ENCODE measurements at regions not wholly inside any gene's neighbourhood (a gene's known extent, or its start where the extent isn't known, plus 50 kb on each side); places are given as distances from the start of the nearest gene placed in this dataset.

DNA sequence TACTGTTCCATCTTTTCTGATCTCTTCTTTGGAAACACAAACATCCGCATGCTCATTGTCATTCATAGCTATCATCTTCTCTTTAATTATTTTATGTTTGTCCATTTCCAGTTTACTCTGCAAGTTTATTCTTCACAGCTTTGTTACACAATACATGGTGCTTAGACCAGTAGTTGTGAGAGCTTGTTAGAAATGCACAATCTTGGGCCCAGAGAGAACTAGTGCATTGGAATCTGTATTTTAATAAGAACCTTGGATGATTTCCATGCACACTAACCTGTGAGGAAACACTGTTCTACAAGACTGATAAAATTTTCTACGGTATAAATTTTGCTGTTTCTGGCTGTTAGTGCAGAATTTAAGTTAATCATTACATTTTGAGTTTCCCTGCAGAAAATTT, 59.3 kb upstream of the SLC2A13 start:
- TF ChIP-seq, protein P1, sequence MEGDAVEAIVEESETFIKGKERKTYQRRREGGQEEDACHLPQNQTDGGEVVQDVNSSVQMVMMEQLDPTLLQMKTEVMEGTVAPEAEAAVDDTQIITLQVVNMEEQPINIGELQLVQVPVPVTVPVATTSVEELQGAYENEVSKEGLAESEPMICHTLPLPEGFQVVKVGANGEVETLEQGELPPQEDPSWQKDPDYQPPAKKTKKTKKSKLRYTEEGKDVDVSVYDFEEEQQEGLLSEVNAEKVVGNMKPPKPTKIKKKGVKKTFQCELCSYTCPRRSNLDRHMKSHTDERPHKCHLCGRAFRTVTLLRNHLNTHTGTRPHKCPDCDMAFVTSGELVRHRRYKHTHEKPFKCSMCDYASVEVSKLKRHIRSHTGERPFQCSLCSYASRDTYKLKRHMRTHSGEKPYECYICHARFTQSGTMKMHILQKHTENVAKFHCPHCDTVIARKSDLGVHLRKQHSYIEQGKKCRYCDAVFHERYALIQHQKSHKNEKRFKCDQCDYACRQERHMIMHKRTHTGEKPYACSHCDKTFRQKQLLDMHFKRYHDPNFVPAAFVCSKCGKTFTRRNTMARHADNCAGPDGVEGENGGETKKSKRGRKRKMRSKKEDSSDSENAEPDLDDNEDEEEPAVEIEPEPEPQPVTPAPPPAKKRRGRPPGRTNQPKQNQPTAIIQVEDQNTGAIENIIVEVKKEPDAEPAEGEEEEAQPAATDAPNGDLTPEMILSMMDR (IDR thresholded peaks at IDR 0.05; ENCODE audit: insufficient read depth, low read depth, low read length, missing control alignments) = no peak
- no peak overlapping the region for H3K4me3 ChIP-seq (ENCODE audit: low read depth, low read length)

DNA sequence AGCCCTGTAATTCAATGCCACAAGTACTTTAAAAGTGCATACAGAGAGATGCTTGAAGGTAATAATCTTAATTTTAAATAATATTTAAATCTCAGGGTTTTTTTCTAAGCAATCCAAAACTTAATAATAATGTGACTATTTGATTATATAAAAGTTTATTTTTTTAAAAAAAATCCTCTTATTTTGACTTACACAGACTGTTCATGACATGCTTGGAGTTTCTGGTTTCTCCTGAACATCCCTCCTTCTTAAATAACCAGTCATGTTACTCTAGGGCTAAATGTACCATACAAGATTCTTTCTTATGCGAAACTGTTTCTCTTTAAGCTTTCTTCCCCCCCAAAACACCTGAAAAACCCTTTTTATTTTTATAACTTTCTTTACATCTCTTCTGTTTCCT, 58.2 kb upstream of the SLC2A13 start:
- TF ChIP-seq, protein P1 (IDR thresholded peaks at IDR 0.05; ENCODE audit: insufficient read depth, low read depth, low read length, missing control alignments) = no peak
- no peak overlapping the region for H3K4me3 ChIP-seq (ENCODE audit: low read depth, low read length)
- DNase-seq (ENCODE audit: low read depth) = no peak

More for the DNA sequence above, 59.3 kb upstream of the SLC2A13 start:
- no peak for DNase-seq (ENCODE audit: low read depth)

DNA sequence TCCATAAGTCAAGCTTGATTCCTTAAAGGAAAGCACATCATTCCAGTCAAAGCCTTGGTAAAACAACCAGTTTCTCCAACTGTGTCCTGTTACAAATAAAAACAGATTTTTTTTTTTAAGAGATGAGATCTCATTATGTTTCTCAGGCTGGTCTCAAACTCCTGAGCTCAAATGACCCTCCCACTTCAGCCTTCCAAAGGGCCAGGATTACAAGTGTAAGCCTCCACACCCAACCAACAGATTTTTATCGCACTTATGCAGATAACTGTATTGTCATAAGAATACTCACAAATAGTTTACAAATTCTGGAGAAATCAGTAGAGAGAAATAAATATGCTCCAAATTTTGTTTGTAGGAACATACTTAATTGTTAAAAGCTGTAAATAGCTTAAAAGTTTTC, 56.2 kb upstream of the SLC2A13 start:
- TF ChIP-seq, protein P1 (IDR thresholded peaks at IDR 0.05; ENCODE audit: insufficient read depth, low read depth, low read length, missing control alignments) = no peak
- no peak overlapping the region for H3K4me3 ChIP-seq (ENCODE audit: low read depth, low read length)
- DNase-seq (ENCODE audit: low read depth) = no peak

DNA sequence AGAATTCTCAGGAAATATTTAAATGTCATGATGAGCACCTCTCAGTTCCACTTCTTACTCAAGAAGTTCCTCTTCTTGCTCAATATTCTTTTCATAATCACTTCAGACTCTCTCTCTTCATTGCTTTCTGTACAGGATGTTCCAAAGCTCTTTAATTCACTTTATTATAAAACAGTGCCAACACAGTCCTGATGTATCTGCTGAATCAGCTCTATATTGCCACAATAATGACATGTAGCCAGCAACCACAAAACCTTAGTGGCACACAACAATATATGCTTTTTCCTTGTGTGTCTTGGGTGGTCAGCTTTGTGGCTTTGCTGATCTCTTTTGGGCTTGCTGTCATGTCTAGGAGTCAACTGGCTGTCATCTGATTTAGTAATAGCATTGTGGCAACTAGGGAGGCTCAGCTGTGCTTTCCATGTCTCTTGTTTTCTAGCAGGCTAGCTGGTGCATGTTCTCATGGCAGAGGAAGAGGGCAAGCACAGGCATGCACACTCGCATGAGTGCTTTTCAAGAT, 52.8 kb upstream of the SLC2A13 start:
- TF ChIP-seq, protein P1 (IDR thresholded peaks at IDR 0.05; ENCODE audit: insufficient read depth, low read depth, low read length, missing control alignments) = no peak
- H3K4me3 ChIP-seq (ENCODE audit: low read depth, low read length) = no peak overlapping the region
- peak; percentile 29 for DNase-seq (ENCODE audit: low read depth)

DNA sequence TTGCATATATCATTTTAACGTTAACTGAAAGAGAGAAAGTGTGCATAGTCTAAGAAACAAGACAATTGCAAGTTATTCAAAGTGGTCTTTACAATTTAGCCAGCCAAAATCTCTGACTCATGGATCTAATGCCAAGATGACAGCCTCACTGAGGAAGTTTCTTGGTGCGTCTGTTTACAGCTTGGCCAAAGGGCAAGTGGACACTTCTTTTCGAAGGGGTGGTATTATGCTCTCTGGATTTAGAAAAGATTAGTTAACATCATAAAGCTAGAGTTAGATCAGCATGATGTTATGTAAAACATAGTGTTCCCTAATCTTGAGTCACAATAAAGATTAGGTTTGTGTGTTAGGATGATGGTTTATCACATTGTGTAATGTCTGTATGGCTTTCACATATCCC, 51.5 kb upstream of the SLC2A13 start:
- DNase-seq (ENCODE audit: low read depth) = no peak
- no peak overlapping the region for H3K4me3 ChIP-seq (ENCODE audit: low read depth, low read length)
- TF ChIP-seq, protein P1 (IDR thresholded peaks at IDR 0.05; ENCODE audit: insufficient read depth, low read depth, low read length, missing control alignments) = no peak

DNA sequence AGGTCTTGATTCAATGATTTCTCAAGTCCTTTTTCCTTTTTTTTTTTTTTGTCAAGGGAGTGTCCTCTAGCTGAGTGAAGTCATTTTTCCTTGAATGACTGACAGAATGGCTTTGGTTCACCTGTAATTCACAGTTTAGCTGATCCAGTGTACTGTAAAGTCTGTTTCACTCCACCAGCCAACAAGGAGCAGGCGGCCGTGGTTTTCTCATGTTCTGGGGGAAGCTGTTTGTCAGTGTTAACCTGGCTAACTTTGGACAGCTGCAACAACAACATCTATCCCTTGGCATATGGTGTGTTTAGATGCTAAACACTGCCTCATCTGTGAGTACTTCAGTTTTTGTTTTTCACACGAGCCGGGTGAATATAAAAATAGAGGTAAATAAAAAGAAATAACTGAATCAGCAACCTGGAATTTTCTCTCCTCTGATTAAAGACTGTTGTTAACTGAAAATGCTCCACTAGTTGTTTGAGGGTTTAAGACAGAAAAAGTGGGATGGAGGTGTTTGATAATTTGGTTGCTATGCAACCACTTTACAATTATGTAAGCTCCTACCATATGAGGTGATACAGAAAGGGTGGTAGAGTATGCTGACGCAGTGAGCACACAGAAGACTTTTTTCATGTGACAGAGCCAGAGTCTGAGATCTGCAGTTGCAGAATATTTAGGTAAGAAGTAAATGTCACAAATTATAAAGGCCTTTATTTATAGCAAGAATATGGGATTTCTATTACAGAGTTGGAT, 50.3 kb upstream of the SLC2A13 start:
- no peak overlapping the region for H3K4me3 ChIP-seq (ENCODE audit: low read depth, low read length)
- DNase-seq (ENCODE audit: low read depth) = no peak
- TF ChIP-seq, protein P1 (IDR thresholded peaks at IDR 0.05; ENCODE audit: insufficient read depth, low read depth, low read length, missing control alignments) = no peak

Measured in GM12865 (cell line).